GM04504 (cell line): ENCODE measurements at regions not wholly inside any gene's neighbourhood (a gene's known extent, or its start where the extent isn't known, plus 50 kb on each side); places are given as distances from the start of the nearest gene placed in this dataset.
"Not testable (repeated sequence)": the region's sequence is repeated elsewhere in the genome, so short reads cannot be mapped to it uniquely, and the experiment has no call there.

Experiments
- DNase-seq: peaks from one replicate; pipeline ENCODE4 v3.0.0-alpha.2; 2012; ENCODE audit warnings: low read depth

GRCh38 chr1:72412286-72412685 lies 129.9 kb upstream of the NEGR1 start:
- DNase-seq = no peak

- no peak for DNase-seq
These were observed 117.5 kb upstream of the NEGR1 start for GRCh38 chr1:72399807-72400206.

- DNase-seq = peak; percentile 56
These were observed 115.4 kb upstream of the NEGR1 start for GRCh38 chr1:72397786-72398185.

- DNase-seq = no peak
These were observed 112.1 kb upstream of the NEGR1 start for GRCh38 chr1:72394457-72394856.

- no peak for DNase-seq
These were observed 96.7 kb upstream of the NEGR1 start for GRCh38 chr1:72379072-72379471.

- DNase-seq = no peak
These were observed 92.9 kb upstream of the NEGR1 start for GRCh38 chr1:72375226-72375625.

- DNase-seq = no peak
These were observed 89.1 kb upstream of the NEGR1 start for GRCh38 chr1:72371259-72372035.

- DNase-seq = not testable (repeated sequence)
These were observed 88.5 kb upstream of the NEGR1 start for GRCh38 chr1:72370836-72371235.

- no peak for DNase-seq
These were observed 86.9 kb upstream of the NEGR1 start for GRCh38 chr1:72369069-72369757.

- DNase-seq = peak; percentile 6
These were observed 84.1 kb upstream of the NEGR1 start for GRCh38 chr1:72366466-72366865.

GRCh38 chr1:72365693-72366092 lies 83.4 kb upstream of the NEGR1 start:
- no peak for DNase-seq

- DNase-seq = no peak
These were observed 80.2 kb upstream of the NEGR1 start for GRCh38 chr1:72362538-72362937.

- peak; percentile 10 for DNase-seq
These were observed 75.1 kb upstream of the NEGR1 start for GRCh38 chr1:72357411-72357810.

- DNase-seq = no peak
These were observed 73.6 kb upstream of the NEGR1 start for GRCh38 chr1:72355899-72356298.

- no peak for DNase-seq
These were observed 59.3 kb upstream of the NEGR1 start for GRCh38 chr1:72341661-72342060.

- no peak for DNase-seq
These were observed 54.4 kb upstream of the NEGR1 start for GRCh38 chr1:72336776-72337175.
